HCT116 (cell line): ENCODE measurements at regions not wholly inside any gene's neighbourhood (a gene's known extent, or its start where the extent isn't known, plus 50 kb on each side); places are given as distances from the start of the nearest gene placed in this dataset.

Experiments
- ATAC-seq: fragments of 200-7000 bp; cut with Tn5 transposase; 2 replicates; pipeline ENCODE4 v1.9.1; 2020; ENCODE audit warnings: mild to moderate bottlenecking, moderate library complexity
- BruUV-seq: library from RNA; stranded (reverse); fragments of 400-500 nt; replicated peaks from 2 replicates; lab custom pipeline; 2021; lab: Mats Ljungman, UMichigan
- CTCF ChIA-PET: fragments of 300-600 bp; sonication (Branson Sonifier 250); formaldehyde crosslinking; loops from one replicate; lab custom pipeline; 2021; ENCODE audit warnings: antibody characterized with exemption; lab: Charles Lee
- POLR2A ChIA-PET: fragments of 300-600, 350-600 bp; sonication (Branson Sonifier 250); formaldehyde crosslinking; loops from one replicate; lab custom pipeline; 2021; ENCODE audit warnings: antibody characterized with exemption; lab: Charles Lee
- RAD21 ChIA-PET, 2 experiments: fragments of 300-600 bp; sonication (Branson Sonifier 250); formaldehyde crosslinking; loops; one replicate each; lab custom pipeline; 2023; ENCODE audit warnings: low total read pairs in 2 of 2; ENCODE audit not compliant: uncharacterized antibody in 2 of 2, unreplicated experiment in 2 of 2, low non-redundant PET in 1 of 2; lab: Charles Lee
- DNase-seq: peaks from one replicate; pipeline ENCODE4 v3.0.0-alpha.2; 2010; ENCODE audit warnings: low read depth, low spot score
- H2AFZ ChIP-seq: fragments of 200-600 bp; shearing (Covaris generic), sonication (generic); 2 replicates; pipeline ENCODE4 v1.6.1; 2017; ENCODE audit warnings: low read depth, mixed run types, mixed read lengths, antibody characterized with exemption, low read length; ENCODE audit not compliant: poor library complexity, severe bottlenecking
- H3K27ac ChIP-seq: 2 replicates; pipeline ENCODE4 v1.5.1; 2012; ENCODE audit warnings: low read depth, low read length
- H3K27me3 ChIP-seq: fragments of 200-600 bp; sonication (generic); 2 replicates; pipeline ENCODE4 v1.6.1; 2016; ENCODE audit warnings: mixed run types, low read length, mixed read lengths; ENCODE audit not compliant: insufficient read depth
- H3K36me3 ChIP-seq, 2 experiments: fragments of 200-500 bp in 1 of 2; fragments of 200-600 bp in 1 of 2; sonication (Bioruptor generic) in 1 of 2; sonication (generic) in 1 of 2; 2 replicates each; pipeline versions ENCODE4 v1.5.1 to v1.6.1; 2014 to 2016; ENCODE audit warnings: low read length in 2 of 2, inconsistent platforms in 1 of 2, mixed read lengths in 1 of 2, mixed run types in 1 of 2; ENCODE audit not compliant: insufficient read depth in 2 of 2, control insufficient read depth in 1 of 2
- H3K4me1 ChIP-seq, 2 experiments: fragments of 200-600 bp in 1 of 2; sonication (generic) in 1 of 2; 2 replicates each; pipeline versions ENCODE4 v1.5.1 to v1.6.1; 2012 to 2017; ENCODE audit warnings: low read length in 2 of 2, inconsistent platforms in 1 of 2, mild to moderate bottlenecking in 1 of 2, mixed read lengths in 1 of 2, mixed run types in 1 of 2, moderate library complexity in 1 of 2; ENCODE audit not compliant: insufficient read depth in 2 of 2, control insufficient read depth in 1 of 2
- H3K4me2 ChIP-seq: fragments of 200-600 bp; sonication (generic); 2 replicates; pipeline ENCODE4 v1.6.1; 2017; ENCODE audit warnings: mixed run types, low read length, mixed read lengths
- H3K4me3 ChIP-seq, 2 experiments: fragments of 200-600 bp in 1 of 2; sonication (generic) in 1 of 2; replicated peaks in 1 of 2; 2 replicates each; pipeline ENCODE4 v1.5.1; 2011 to 2016; ENCODE audit warnings: low read length in 2 of 2, control low read depth in 1 of 2, low read depth in 1 of 2, mild to moderate bottlenecking in 1 of 2, mixed read lengths in 1 of 2, mixed run types in 1 of 2
- H3K79me2 ChIP-seq: fragments of 200-600 bp; sonication (generic); 2 replicates; pipeline ENCODE4 v1.6.1; 2017; ENCODE audit warnings: mild to moderate bottlenecking, mixed run types, low read length, moderate library complexity, mixed read lengths; ENCODE audit not compliant: insufficient read depth
- H3K9ac ChIP-seq: fragments of 200-600 bp; sonication (generic); 2 replicates; pipeline ENCODE4 v1.6.1; 2016; ENCODE audit warnings: low read length, mixed read lengths
- H3K9me2 ChIP-seq: fragments of 200-600 bp; sonication (generic), shearing (Covaris generic); 2 replicates; pipeline ENCODE4 v1.6.1; 2017; ENCODE audit warnings: mixed run types, mild to moderate bottlenecking, moderate library complexity; ENCODE audit not compliant: insufficient read depth
- H3K9me3 ChIP-seq, 2 experiments: fragments of 200-500 bp in 1 of 2; fragments of 200-600 bp in 1 of 2; sonication (Bioruptor generic) in 1 of 2; sonication (generic) in 1 of 2; 2 replicates each; pipeline ENCODE4 v1.6.1; 2014 to 2017; ENCODE audit warnings: low read length in 2 of 2, mixed read lengths in 2 of 2, inconsistent platforms in 1 of 2, low read depth in 1 of 2, mild to moderate bottlenecking in 1 of 2, mixed run types in 1 of 2, moderate library complexity in 1 of 2; ENCODE audit not compliant: control insufficient read depth in 1 of 2, insufficient read depth in 1 of 2
- H4K20me1 ChIP-seq: fragments of 200-600 bp; sonication (generic), shearing (Covaris generic); 2 replicates; pipeline ENCODE4 v1.6.1; 2017; ENCODE audit warnings: mixed run types, mild to moderate bottlenecking, moderate library complexity; ENCODE audit not compliant: insufficient read depth
- CTCF ChIP-seq, 3 experiments: fragments of 200-600 bp in 1 of 3; sonication (generic) in 1 of 3; IDR thresholded peaks in 2 of 3; conservative IDR thresholded peaks in 1 of 3; 2 replicates each; pipeline ENCODE4 v1.5.1; 2012 to 2017; ENCODE audit warnings: low read depth in 2 of 3, low read length in 2 of 3, antibody characterized with exemption in 1 of 3, borderline replicate concordance in 1 of 3, control low read depth in 1 of 3, mild to moderate bottlenecking in 1 of 3, mixed read lengths in 1 of 3, mixed run types in 1 of 3, moderate library complexity in 1 of 3; ENCODE audit not compliant: insufficient read depth in 1 of 3
- ELF1 ChIP-seq: IDR thresholded peaks from 2 replicates; pipeline ENCODE4 v1.6.1; 2012; ENCODE audit warnings: low read depth, borderline replicate concordance
- FOSL1 ChIP-seq: IDR thresholded peaks from 2 replicates; pipeline ENCODE4 v1.6.1; 2012; ENCODE audit warnings: low read depth
- MAX ChIP-seq: IDR thresholded peaks from 2 replicates; pipeline ENCODE4 v1.6.1; 2012
- POLR2A ChIP-seq: IDR thresholded peaks from 2 replicates; pipeline ENCODE4 v1.7.0; 2011; ENCODE audit warnings: borderline replicate concordance; ENCODE audit not compliant: insufficient read depth, insufficient read length; ENCODE audit errors: extremely low read depth
- POLR2AphosphoS5 ChIP-seq: IDR thresholded peaks from 2 replicates; pipeline ENCODE4 v1.6.1; 2011; ENCODE audit warnings: mild to moderate bottlenecking, low read depth, low read length, moderate library complexity
- SIN3A ChIP-seq: IDR thresholded peaks from 2 replicates; pipeline ENCODE4 v1.6.1; 2012; ENCODE audit warnings: low read depth
- SP1 ChIP-seq: IDR thresholded peaks from 2 replicates; pipeline ENCODE4 v1.6.1; 2012; ENCODE audit warnings: low read depth
- TCF7L2 ChIP-seq: IDR thresholded peaks from 2 replicates; pipeline ENCODE4 v1.7.0; 2011; ENCODE audit warnings: borderline replicate concordance, inconsistent platforms; ENCODE audit not compliant: insufficient read depth, insufficient read length; ENCODE audit errors: extremely low read depth
- ZNF274 ChIP-seq: fragments of 200-500 bp; sonication (Bioruptor generic); IDR thresholded peaks from 2 replicates; pipeline ENCODE4 v1.6.1; 2014; ENCODE audit warnings: mild to moderate bottlenecking, low read depth, low read length, inconsistent platforms
- intact Hi-C: fragments of 100-400 bp; cut with micrococcal nuclease; formaldehyde crosslinking; loops from 2 replicates; pipeline ENCODE4 v1.10.0; 2022
- TF ChIP-seq, protein P1 (sequence below): IDR thresholded peaks from 2 replicates; pipeline ENCODE4 v1.6.1; 2012

GRCh38 chr2:45330637-45331409, 280.2 kb downstream of the SRBD1 start (continued):
- TF ChIP-seq ELF1 = no peak
- TF ChIP-seq CTCF (IDR thresholded peaks at IDR 0.05 in 2 of 3, conservative IDR thresholded peaks at IDR 0.05 in 1 of 3; ENCODE audit: borderline replicate concordance in 1 of 3, insufficient read depth in 1 of 3, low read depth in 2 of 3, low read length in 2 of 3) = no peak
- TF ChIP-seq MAX = no peak
- TF ChIP-seq POLR2A = no peak

- intact Hi-C loops = no loop called here
- H3K9ac ChIP-seq = no peak overlapping the region
- no peaks in the 10 kb centered on the region for H3K27me3 ChIP-seq
- no TSS peak for BruUV-seq
- TF ChIP-seq SP1 (no peak), ZNF274 (no peak), CTCF (IDR thresholded peaks at IDR 0.05 in 2 of 3, conservative IDR thresholded peaks at IDR 0.05 in 1 of 3; ENCODE audit: borderline replicate concordance in 1 of 3, insufficient read depth in 1 of 3, low read depth in 2 of 3, low read length in 2 of 3) (no peak), MAX (no peak), SIN3A (no peak), POLR2A (no peak), ELF1 (no peak), TCF7L2 (no peak), POLR2AphosphoS5 (no peak), FOSL1 (no peak)
- TF ChIP-seq, protein P1, sequence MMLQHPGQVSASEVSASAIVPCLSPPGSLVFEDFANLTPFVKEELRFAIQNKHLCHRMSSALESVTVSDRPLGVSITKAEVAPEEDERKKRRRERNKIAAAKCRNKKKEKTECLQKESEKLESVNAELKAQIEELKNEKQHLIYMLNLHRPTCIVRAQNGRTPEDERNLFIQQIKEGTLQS = no peak
- TF ChIP-seq, all 23 proteins: peak for 0
- DNase-seq (no peak), ATAC-seq (no peak)
- Histone ChIP-seq H2AFZ (no peak overlapping the region), H3K27ac (no peak overlapping the region), H3K4me3 (no peak overlapping the region), H3K79me2 (no peaks in the 10 kb centered on the region), H3K9me2 (no peaks in the 10 kb centered on the region), H3K4me2 (no peak overlapping the region), H3K36me3 (no peaks in the 10 kb centered on the region), H4K20me1 (no peaks in the 10 kb centered on the region), H3K9me3 (no peaks in the 10 kb centered on the region), H3K4me1 (peaks cover 0 to 11% of the 10 kb centered on the region in 2 experiments; a peak in 3 of 4 replicates)
- POLR2A ChIA-PET = no interaction called here
- RAD21 ChIA-PET = no interaction called here
- CTCF ChIA-PET = no interaction called here
These were observed 281.0 kb downstream of the SRBD1 start for GRCh38 chr2:45330108-45330507.
